Peyer's patch (tissue), 4 donors: ENCODE measurements at regions not wholly inside any gene's neighbourhood (a gene's known extent, or its start where the extent isn't known, plus 50 kb on each side); places are given as distances from the start of the nearest gene placed in this dataset.
"Not testable (repeated sequence)": the region's sequence is repeated elsewhere in the genome, so short reads cannot be mapped to it uniquely, and the experiment has no call there.

Experiments
- DNase-seq, 3 donors: peaks; one replicate each; pipeline ENCODE4 v3.0.0-alpha.2; 2017 to 2019
- H3K27ac ChIP-seq, 4 donors: fragments of 200-600 bp; sonication (generic); one replicate each; pipeline ENCODE4 v1.5.1; 2016 to 2019
- H3K27me3 ChIP-seq, 2 donors: fragments of 200-600 bp; sonication (generic); one replicate each; pipeline ENCODE4 v1.5.1; 2019
- H3K36me3 ChIP-seq, 3 donors: fragments of 200-600 bp; sonication (generic); one replicate each; pipeline ENCODE4 v1.5.1; 2016 to 2019
- H3K4me1 ChIP-seq, 4 donors: fragments of 200-600 bp; sonication (generic); one replicate each; pipeline ENCODE4 v1.5.1; 2016 to 2019
- H3K4me3 ChIP-seq, 4 donors: fragments of 200-600 bp; sonication (generic); 1 replicate in 3 of 4; 2 replicates in 1 of 4; pipeline ENCODE4 v1.5.1; 2016 to 2019; ENCODE audit warnings: mild to moderate bottlenecking in 1 of 4
- H3K9me3 ChIP-seq, 4 donors: fragments of 200-600 bp; sonication (generic); one replicate each; pipeline ENCODE4 v1.5.1; 2016 to 2019; ENCODE audit warnings: mild to moderate bottlenecking in 1 of 4
- POLR2A ChIP-seq, 2 donors: fragments of 450-650 bp; IDR thresholded peaks; one replicate each; pipeline ENCODE4 v1.5.1; 2017; ENCODE audit warnings: antibody characterized with exemption in 2 of 2, mild to moderate bottlenecking in 2 of 2, moderate library complexity in 2 of 2
- TF ChIP-seq, protein P1 (sequence below), 6 experiments: fragments of 450-650 bp in 4 of 6; fragments of 200-600 bp in 2 of 6; sonication (generic) in 1 of 6; IDR thresholded peaks; one replicate each; pipeline ENCODE4 v1.5.1; 2017 to 2019; ENCODE audit warnings: antibody characterized with exemption in 6 of 6, mild to moderate bottlenecking in 3 of 6, moderate library complexity in 1 of 6

DNA sequence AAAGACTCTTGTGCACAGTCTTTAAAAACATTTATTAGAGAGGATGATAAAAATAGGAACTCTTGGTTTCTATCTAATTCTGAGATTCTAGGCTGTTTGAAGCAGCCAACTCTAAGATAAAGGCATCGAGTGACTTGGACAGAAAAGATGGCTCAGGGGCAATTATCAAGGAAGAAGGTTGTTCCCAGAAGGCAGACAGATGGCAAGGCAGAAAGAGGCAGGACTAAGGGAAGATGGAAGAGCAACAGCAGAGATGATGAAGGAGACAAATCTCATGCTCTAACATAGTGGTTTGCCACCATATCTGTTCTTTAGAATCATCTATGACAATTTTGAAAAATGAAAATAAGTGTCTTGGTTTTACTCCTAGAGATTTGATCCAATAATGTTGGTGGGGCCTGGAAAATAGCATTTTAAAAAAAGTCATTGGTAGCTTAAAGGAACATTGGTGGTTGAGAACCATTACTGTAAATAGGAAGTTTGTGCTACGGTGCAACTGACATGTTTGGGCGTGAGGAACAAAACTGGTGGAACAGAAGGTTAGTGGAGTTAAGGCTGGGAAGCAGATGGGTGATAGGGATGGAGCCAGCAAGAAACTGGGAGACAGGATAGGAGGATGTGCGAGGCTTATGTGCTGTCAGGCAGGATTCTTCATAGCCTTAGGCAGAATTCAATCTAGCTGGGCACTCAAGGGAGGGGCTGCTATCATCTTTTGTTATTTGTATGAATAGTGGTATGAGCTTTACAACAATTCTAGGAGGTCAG lies 751.1 kb downstream of the DHX35 start:
- no peak overlapping the region for H3K27ac ChIP-seq
- TF ChIP-seq, protein P1, sequence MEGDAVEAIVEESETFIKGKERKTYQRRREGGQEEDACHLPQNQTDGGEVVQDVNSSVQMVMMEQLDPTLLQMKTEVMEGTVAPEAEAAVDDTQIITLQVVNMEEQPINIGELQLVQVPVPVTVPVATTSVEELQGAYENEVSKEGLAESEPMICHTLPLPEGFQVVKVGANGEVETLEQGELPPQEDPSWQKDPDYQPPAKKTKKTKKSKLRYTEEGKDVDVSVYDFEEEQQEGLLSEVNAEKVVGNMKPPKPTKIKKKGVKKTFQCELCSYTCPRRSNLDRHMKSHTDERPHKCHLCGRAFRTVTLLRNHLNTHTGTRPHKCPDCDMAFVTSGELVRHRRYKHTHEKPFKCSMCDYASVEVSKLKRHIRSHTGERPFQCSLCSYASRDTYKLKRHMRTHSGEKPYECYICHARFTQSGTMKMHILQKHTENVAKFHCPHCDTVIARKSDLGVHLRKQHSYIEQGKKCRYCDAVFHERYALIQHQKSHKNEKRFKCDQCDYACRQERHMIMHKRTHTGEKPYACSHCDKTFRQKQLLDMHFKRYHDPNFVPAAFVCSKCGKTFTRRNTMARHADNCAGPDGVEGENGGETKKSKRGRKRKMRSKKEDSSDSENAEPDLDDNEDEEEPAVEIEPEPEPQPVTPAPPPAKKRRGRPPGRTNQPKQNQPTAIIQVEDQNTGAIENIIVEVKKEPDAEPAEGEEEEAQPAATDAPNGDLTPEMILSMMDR (IDR thresholded peaks at IDR 0.05) = no peak
- TF ChIP-seq POLR2A (IDR thresholded peaks at IDR 0.05) = no peak

DNA sequence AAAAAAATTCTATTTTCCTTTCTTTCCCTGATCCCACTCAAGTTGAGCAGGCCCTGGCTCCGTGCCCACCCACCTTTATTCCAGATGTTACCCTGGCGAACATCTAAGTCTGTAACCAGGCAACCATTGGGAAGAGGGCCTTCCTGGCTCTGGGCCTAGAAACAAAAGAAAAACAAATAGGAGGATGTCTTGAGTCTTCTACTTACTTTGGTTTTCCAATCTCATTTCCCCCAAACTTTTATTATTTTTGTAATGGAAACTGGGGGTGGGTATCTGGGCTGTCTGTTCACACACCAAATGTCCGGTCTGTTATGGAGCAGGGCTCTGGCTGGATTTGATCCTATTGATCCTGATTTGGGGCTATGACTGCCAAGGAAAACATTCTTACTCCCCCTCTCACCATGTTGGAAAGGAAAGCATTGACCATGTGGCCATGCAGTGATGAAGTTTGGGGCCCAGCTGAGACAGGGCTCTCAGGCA lies 744.1 kb downstream of the DHX35 start:
- no peak overlapping the region for H3K4me3 ChIP-seq
- no peaks in the 10 kb centered on the region for H3K4me1 ChIP-seq
- H3K36me3 ChIP-seq = no peaks in the 10 kb centered on the region
- no peak for DNase-seq
- no peaks in the 10 kb centered on the region for H3K27me3 ChIP-seq
- TF ChIP-seq POLR2A (IDR thresholded peaks at IDR 0.05) = no peak
- TF ChIP-seq, protein P1 (IDR thresholded peaks at IDR 0.05) = no peak
- no peak overlapping the region for H3K27ac ChIP-seq
- H3K9me3 ChIP-seq = no peaks in the 10 kb centered on the region

More for the DNA sequence above, 751.1 kb downstream of the DHX35 start:
- no peaks in the 10 kb centered on the region for H3K27me3 ChIP-seq
- no peaks in the 10 kb centered on the region for H3K9me3 ChIP-seq
- H3K4me1 ChIP-seq = no peaks in the 10 kb centered on the region
- H3K4me3 ChIP-seq = no peak overlapping the region
- no peaks in the 10 kb centered on the region for H3K36me3 ChIP-seq
- no peak for DNase-seq

DNA sequence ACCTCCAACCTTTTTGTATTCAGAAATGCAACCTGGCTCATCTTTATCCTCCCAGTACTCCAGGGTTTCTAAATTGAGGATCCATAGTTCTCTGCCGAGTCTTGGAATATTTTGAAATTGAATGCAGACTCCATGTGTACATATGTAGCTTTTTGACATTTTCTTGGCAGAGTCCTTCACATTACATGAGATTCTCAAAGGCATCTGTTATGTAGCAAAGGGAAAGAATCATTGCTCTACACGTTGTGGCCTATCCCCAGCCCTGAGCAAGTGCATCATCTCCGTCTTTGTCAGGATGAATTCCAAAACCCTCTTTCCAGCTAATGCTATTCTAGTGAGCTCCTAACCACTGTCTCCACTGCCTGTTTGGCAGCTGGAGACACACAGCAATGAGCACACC lies 742.9 kb downstream of the DHX35 start:
- no peaks in the 10 kb centered on the region for H3K9me3 ChIP-seq
- H3K27me3 ChIP-seq = no peaks in the 10 kb centered on the region
- no peak overlapping the region for H3K4me3 ChIP-seq
- no peaks in the 10 kb centered on the region for H3K4me1 ChIP-seq
- no peak overlapping the region for H3K27ac ChIP-seq
- TF ChIP-seq, protein P1 (IDR thresholded peaks at IDR 0.05) = no peak
- no peak for DNase-seq
- H3K36me3 ChIP-seq = no peaks in the 10 kb centered on the region

DNA sequence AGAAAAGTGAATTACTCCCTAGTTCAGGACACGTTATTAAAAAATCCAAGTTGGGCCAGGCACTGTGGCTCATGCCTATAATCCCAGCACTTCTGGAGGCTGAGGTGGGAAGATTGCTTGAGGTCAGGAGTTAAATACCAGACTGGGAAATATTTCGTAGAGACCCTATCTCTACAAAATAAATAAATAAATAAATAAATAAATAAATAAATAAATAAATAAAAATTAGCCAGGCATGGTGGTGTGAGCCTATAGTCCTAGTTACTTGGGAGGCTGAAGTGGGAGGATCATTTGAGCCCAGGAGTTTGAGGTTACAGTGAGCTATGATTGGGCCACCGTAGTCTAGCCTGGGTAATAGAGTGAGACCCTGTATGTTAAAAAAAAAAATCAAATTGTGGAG lies 741.2 kb downstream of the DHX35 start:
- not testable (repeated sequence) for H3K9me3 ChIP-seq, H3K27ac ChIP-seq, H3K27me3 ChIP-seq, DNase-seq, H3K36me3 ChIP-seq, H3K4me3 ChIP-seq, H3K4me1 ChIP-seq

DNA sequence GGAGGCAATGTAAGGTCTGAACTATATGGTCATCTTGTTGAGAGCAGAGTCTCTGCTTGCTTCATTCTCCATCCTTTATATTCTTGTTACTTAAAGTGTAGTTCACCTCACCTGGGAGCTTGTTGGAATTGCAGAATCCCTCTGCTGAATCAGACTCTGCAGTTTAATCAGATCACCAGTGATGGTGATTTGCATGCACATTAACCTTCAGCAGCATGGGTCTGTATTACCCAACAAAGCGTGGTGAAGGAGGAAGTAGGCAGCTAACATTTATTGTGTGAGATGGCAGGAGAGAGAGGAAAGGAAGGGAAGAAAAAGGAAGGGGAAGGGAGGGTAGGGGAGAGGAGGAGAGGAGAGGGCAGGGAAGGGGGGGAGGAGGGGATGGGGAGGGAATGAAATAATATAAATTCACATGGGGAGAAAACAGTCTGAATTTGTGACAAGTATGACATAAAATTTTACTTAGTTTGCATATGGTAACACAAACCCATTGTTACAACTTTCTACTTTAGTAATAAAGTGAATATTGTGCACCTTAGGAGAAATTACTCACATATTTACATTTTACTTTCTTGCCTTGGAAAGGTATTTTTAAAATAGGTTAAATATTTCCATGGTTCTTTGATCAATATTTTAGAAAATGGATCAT lies 740.7 kb downstream of the DHX35 start:
- Histone ChIP-seq H3K36me3 (no peaks in the 10 kb centered on the region), H3K27ac (no peak overlapping the region), H3K4me3 (no peak overlapping the region), H3K4me1 (no peaks in the 10 kb centered on the region), H3K9me3 (no peaks in the 10 kb centered on the region), H3K27me3 (no peaks in the 10 kb centered on the region)
- no peak for TF ChIP-seq POLR2A (IDR thresholded peaks at IDR 0.05)
- TF ChIP-seq, protein P1 (IDR thresholded peaks at IDR 0.05) = no peak
- no peak for DNase-seq

DNA sequence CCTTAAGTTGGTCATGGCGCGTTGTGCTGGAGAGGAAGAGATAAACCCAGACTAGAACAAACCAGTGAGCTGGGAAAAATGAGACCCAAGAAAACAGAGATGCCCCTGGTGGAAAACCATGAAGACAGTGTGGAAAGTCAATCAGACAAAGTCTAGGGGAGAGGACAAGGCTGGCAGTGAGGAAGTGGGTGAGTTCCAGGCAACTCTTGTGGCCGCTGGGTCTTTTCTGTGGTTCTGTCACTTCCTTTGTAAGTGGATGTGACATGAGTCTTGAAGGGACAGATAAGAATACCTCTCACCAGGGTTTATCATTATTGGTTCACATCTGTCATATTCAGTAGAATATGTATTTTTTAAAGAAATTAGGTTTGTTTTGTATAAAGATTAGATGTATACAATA lies 738.4 kb downstream of the DHX35 start:
- Histone ChIP-seq H3K9me3 (no peaks in the 10 kb centered on the region), H3K27ac (no peak overlapping the region), H3K4me1 (no peaks in the 10 kb centered on the region), H3K36me3 (no peaks in the 10 kb centered on the region), H3K27me3 (no peaks in the 10 kb centered on the region), H3K4me3 (no peak overlapping the region)
- no peak for DNase-seq
- TF ChIP-seq, protein P1 (IDR thresholded peaks at IDR 0.05) = no peak
- no peak for TF ChIP-seq POLR2A (IDR thresholded peaks at IDR 0.05)
